Mucosa of rectum (tissue), 2 donors: ENCODE measurements at regions not wholly inside any gene's neighbourhood (a gene's known extent, or its start where the extent isn't known, plus 50 kb on each side); places are given as distances from the start of the nearest gene placed in this dataset.
"Not testable (repeated sequence)": the region's sequence is repeated elsewhere in the genome, so short reads cannot be mapped to it uniquely, and the experiment has no call there.

Experiments used
- H3K27ac ChIP-seq, 2 donors: one replicate each; pipeline ENCODE4 v1.7.0; 2013; ENCODE audit warnings: inconsistent platforms in 2 of 2, low read depth in 2 of 2, low read length in 2 of 2
- H3K27me3 ChIP-seq, 2 donors: one replicate each; pipeline ENCODE4 v1.7.0; 2013; ENCODE audit warnings: low read length in 2 of 2; ENCODE audit not compliant: control insufficient read depth in 2 of 2, insufficient read depth in 2 of 2
- H3K36me3 ChIP-seq, 2 donors: one replicate each; pipeline ENCODE4 v1.7.0; 2013; ENCODE audit warnings: low read length in 2 of 2; ENCODE audit not compliant: control insufficient read depth in 2 of 2, insufficient read depth in 2 of 2
- H3K4me1 ChIP-seq, 2 donors: one replicate each; pipeline ENCODE4 v1.7.0; 2013; ENCODE audit warnings: low read length in 2 of 2, mild to moderate bottlenecking in 1 of 2; ENCODE audit not compliant: control insufficient read depth in 2 of 2, insufficient read depth in 2 of 2
- H3K4me3 ChIP-seq, 2 donors: one replicate each; pipeline ENCODE4 v1.7.0; 2013; ENCODE audit warnings: low read length in 2 of 2
- H3K9ac ChIP-seq, 2 donors: one replicate each; pipeline ENCODE4 v1.7.0; 2013; ENCODE audit warnings: low read length in 2 of 2, low read depth in 1 of 2, mild to moderate bottlenecking in 1 of 2
- H3K9me3 ChIP-seq, 2 donors: one replicate each; pipeline ENCODE4 v1.7.0; 2013; ENCODE audit warnings: low read length in 2 of 2; ENCODE audit not compliant: control insufficient read depth in 2 of 2
- donor health status: healthy.
- donor health status: Normal muscosa, but diverticular disease.

GRCh38 chr1:94362466-94363058 lies 55.6 kb upstream of the ABCD3 start:
- Histone ChIP-seq H3K4me3 (no peak overlapping the region), H3K4me1 (no peaks in the 10 kb centered on the region), H3K9me3 (no peaks in the 10 kb centered on the region), H3K27me3 (no peaks in the 10 kb centered on the region), H3K27ac (no peak overlapping the region), H3K36me3 (no peaks in the 10 kb centered on the region), H3K9ac (no peak overlapping the region)

DNA sequence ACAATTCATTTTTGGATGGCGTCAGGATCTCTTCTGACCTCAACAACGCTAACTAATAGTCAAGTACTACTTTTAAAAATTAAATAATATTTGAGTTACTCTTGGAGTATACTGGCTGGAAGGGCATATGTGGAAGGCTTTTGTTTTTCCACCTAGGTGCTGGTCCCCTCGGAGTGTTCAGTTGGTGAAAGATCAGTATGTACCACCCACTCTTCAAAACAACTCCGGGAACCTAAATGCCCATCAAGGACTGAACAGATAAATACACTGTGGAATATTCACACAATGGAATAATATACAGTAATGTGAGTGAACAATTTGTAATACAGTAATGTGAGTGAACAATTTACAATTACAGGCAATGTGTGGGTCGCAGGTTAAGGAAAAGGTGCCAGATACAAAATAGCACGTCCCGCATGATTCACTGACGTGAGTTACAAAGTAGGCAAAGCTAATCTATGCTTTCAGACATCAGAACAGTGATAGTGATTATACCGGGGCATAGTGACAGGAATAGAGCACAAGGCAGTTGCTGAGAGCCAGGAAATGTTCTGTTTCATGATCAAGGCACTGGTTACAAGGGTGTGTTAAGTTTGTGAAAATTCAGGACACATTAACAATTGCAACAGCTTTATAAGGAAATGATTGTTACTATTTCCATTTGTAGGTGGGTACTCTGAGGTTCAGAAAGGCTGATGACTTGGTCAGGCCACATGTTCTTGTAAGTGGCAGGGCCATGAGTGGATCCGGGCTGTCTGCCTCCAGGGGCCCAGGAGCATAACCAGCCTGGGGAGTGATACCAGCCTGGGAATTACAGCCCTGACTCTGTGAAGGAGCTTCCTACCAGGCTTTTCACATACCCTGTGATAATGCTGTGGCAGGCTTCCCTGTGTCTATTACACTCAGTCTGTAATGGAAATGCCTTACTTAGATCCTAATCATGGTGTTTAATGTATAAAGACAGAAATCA lies 59.3 kb upstream of the ABCD3 start:
- no peaks in the 10 kb centered on the region for H3K4me1 ChIP-seq
- no peak overlapping the region for H3K4me3 ChIP-seq
- H3K9ac ChIP-seq: no peak overlapping the region
- H3K36me3 ChIP-seq: no peaks in the 10 kb centered on the region
- no peak overlapping the region for H3K27ac ChIP-seq
- H3K27me3 ChIP-seq: no peaks in the 10 kb centered on the region
- H3K9me3 ChIP-seq: no peaks in the 10 kb centered on the region

GRCh38 chr1:94357661-94358060 lies 60.5 kb upstream of the ABCD3 start:
- H3K36me3 ChIP-seq: no peaks in the 10 kb centered on the region
- no peak overlapping the region for H3K9ac ChIP-seq
- H3K4me1 ChIP-seq: no peaks in the 10 kb centered on the region
- H3K27ac ChIP-seq: no peak overlapping the region
- no peak overlapping the region for H3K4me3 ChIP-seq
- H3K9me3 ChIP-seq: no peaks in the 10 kb centered on the region
- H3K27me3 ChIP-seq: no peaks in the 10 kb centered on the region

DNA sequence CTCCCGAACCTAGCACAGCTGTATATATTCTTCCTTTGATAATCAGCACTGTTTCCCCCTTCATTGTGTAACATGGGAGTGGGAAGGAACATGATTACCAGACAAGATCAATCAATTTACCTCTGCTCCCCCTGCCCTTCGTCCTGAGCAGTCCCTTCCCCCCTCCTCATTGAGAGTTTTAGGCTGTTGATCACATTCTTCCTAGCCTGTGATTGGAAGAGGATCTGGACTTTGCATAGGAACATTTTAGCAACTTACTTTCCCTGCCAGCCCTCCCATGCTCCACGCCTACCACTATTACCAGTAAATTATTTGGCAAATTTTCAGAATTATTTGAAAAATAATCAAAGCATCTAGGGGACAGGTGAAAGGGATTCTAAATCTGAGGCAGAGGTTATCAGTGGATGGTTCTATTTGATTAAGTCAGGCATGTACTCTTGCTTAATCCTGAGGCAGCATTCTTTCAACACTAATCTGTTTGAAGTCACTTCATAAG lies 62.7 kb upstream of the ABCD3 start:
- Histone ChIP-seq H3K4me3 (no peak overlapping the region), H3K27ac (no peak overlapping the region), H3K9me3 (no peaks in the 10 kb centered on the region), H3K4me1 (no peaks in the 10 kb centered on the region), H3K9ac (no peak overlapping the region), H3K36me3 (no peaks in the 10 kb centered on the region), H3K27me3 (peaks cover 0 to 1% of the 10 kb centered on the region in 2 donors)

GRCh38 chr1:94351481-94351880 lies 66.7 kb upstream of the ABCD3 start:
- Histone ChIP-seq H3K4me1 (no peaks in the 10 kb centered on the region), H3K27ac (no peak overlapping the region), H3K9ac (no peak overlapping the region), H3K4me3 (no peak overlapping the region), H3K27me3 (peaks cover 0 to 5% of the 10 kb centered on the region in 2 donors), H3K9me3 (no peaks in the 10 kb centered on the region), H3K36me3 (no peaks in the 10 kb centered on the region)

DNA sequence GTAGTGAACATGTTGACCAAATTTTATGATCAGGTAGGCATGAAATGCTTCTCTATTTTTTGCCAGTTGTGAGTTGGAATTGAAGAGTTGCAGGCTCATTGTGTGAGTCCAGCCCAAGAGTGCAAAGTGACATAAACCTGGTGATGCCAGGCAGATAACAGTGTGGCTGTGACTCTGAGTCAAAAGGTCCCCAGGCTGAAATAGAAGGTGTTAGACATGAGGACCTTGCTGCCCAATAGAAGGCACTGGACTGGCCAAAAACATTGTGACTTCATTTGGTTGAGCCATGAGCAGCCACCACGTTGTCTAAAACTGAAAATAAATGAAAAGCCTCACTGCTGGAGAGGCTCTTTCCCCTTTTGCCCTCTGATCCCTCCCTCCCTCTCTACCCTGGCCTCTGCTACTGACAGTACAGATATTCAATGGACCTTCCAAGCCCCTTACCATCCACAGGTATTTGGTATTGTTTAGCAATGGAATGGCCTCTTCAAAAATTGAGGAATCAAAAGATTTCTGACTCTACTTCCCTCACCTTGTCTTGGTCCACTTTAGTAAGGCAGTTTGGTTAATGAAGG lies 67.8 kb upstream of the ABCD3 start:
- H3K9ac ChIP-seq: no peak overlapping the region
- H3K27me3 ChIP-seq: peaks cover 0 to 5% of the 10 kb centered on the region in 2 donors

DNA sequence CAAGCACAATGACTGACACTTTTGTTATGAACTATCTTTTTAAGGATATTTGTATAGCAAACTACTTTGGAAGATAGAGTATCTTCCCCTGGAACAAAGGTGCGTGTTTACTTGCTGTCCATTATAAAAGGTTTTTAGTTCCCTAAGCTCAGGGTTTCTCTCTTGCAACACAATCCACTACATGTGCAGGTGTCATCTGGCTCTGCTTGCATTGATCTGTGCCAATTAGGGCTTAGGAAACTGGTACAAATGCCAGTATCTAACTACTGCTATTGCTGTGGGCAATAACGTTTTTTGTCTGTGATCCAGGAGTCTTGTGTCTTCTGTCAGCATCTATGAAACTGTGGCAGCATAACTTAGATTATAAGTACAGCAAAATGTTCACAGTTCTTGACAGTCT lies 68.3 kb upstream of the ABCD3 start:
- Histone ChIP-seq H3K9ac (no peak overlapping the region), H3K27ac (no peak overlapping the region), H3K4me3 (no peak overlapping the region), H3K9me3 (no peaks in the 10 kb centered on the region), H3K27me3 (peaks cover 0 to 5% of the 10 kb centered on the region in 2 donors), H3K4me1 (no peaks in the 10 kb centered on the region), H3K36me3 (no peaks in the 10 kb centered on the region)

More for the DNA sequence above, 67.8 kb upstream of the ABCD3 start:
- Histone ChIP-seq H3K9me3 (no peaks in the 10 kb centered on the region), H3K27ac (no peak overlapping the region), H3K36me3 (no peaks in the 10 kb centered on the region), H3K4me3 (no peak overlapping the region), H3K4me1 (no peaks in the 10 kb centered on the region)

DNA sequence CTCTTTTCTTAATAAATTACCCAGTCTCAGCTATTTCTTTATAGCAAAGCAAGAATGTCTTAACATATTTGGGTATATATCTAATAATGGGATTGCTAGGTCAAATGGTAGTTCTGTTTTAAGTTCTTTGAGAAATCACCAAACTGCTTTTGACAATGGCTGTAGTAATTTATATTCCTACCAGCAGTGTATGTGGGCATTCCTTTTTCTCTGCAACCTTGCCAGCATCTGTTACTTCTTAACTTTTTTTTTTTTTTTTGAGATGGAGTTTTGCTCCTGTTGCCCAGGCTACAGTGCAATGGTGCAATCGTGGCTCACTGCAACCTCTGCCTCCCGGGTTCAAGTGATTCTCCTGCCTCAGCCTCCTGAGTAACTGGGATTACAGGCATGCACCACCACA lies 69.8 kb upstream of the ABCD3 start:
- H3K27me3 ChIP-seq, H3K9ac ChIP-seq, H3K36me3 ChIP-seq, H3K4me3 ChIP-seq, H3K27ac ChIP-seq, H3K4me1 ChIP-seq, H3K9me3 ChIP-seq: not testable (repeated sequence)

DNA sequence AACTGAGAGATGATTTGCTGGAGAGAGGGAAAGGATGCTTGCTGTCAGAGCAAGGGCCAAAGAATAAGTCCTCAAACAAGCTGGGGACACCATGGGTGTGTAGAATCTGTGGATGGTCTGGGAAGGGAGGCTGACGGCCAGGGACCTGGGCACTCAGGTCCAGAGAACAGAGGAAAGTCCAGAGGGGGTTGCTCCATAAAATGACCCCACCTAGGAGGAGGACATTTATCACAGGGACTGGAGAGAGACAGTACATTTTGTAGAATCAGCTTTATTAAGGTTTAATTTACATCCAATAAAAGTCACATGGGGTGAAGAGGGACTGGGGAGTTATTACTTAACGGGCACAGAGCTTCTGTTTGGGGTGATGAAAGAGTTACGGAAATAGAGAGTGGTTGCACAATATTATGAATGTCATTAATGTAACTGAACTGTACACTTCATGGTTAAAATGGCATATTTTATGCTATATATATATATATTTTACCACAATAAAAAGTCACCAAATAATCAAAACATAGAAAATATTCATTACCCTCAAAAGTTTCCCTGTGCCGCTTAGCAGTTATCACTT lies 73.0 kb upstream of the ABCD3 start:
- H3K4me1 ChIP-seq: no peaks in the 10 kb centered on the region
- no peak overlapping the region for H3K27ac ChIP-seq
- peaks cover 0 to 2% of the 10 kb centered on the region in 2 donors for H3K27me3 ChIP-seq
- H3K9me3 ChIP-seq: no peaks in the 10 kb centered on the region
- H3K4me3 ChIP-seq: no peak overlapping the region
- H3K9ac ChIP-seq: no peak overlapping the region
- no peaks in the 10 kb centered on the region for H3K36me3 ChIP-seq

DNA sequence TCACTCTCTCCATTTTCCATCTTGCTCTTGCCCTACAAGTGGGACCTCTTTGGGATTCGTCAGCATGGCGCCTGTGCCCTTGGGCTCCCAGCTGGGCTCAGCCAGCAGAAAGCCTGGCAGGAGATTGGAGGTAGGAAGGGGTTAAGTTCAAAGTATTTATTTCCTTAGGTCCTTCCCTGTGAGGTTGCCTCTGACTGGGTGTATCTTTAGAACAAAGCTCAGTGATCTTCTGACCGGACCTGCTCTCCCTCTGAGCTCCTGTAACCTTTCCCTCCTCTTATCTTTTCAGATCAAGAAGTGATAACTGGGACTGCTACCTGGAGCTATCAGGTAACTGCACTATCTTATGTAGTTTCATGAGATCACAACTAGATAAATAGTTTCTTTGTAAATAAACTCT lies 75.8 kb upstream of the ABCD3 start:
- H3K36me3 ChIP-seq: no peaks in the 10 kb centered on the region
- no peaks in the 10 kb centered on the region for H3K4me1 ChIP-seq
- H3K27ac ChIP-seq: no peak overlapping the region
- H3K27me3 ChIP-seq: no peaks in the 10 kb centered on the region
- H3K4me3 ChIP-seq: no peak overlapping the region
- no peaks in the 10 kb centered on the region for H3K9me3 ChIP-seq
- no peak overlapping the region for H3K9ac ChIP-seq
